HuH-7 (cell line): ENCODE measurements at regions not wholly inside any gene's neighbourhood (a gene's known extent, or its start where the extent isn't known, plus 50 kb on each side); places are given as distances from the start of the nearest gene placed in this dataset.

Experiments used
- DNase-seq: peaks from one replicate; pipeline ENCODE4 v3.0.0; 2011; ENCODE audit warnings: low spot score

DNA sequence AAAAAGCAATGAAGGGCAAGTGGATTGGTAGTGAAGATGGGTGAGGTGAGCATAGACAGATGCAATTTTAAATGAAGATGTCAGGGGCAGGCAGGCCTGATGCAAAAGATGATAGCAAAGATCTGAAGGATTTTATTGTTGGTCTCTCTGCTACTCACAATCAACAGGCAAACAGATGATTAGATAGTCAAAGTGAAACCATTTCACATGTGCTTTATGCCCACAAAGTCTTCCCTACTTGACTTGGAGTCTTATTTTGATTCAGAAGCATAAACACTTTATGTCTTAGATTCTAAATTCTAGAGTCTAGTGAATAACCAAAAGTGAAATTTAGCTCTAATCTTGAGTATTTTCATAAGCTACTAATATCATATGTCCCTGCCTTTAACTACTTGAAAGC is 153.8 kb upstream of the HNRNPA3 start:
- no peak for DNase-seq

DNA sequence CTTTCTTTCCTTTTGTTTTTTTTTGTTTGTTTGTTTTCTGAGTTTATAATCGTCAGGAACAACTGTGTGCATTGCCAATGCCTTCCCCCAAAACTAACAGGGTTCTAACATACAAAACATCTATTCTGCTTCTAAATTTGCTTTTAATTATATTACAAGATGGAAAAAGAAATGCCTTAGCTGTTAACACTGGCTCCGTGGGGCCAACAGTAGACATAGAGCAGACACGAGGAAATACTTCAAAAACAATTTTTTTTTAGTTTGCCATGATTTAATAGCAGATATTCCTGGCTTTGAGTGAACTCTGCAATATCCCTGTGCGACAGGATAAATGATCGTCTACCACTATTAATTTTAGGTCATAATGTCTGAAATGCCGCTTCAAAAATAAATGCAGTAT is 153.3 kb upstream of the HNRNPA3 start:
- DNase-seq: no peak

DNA sequence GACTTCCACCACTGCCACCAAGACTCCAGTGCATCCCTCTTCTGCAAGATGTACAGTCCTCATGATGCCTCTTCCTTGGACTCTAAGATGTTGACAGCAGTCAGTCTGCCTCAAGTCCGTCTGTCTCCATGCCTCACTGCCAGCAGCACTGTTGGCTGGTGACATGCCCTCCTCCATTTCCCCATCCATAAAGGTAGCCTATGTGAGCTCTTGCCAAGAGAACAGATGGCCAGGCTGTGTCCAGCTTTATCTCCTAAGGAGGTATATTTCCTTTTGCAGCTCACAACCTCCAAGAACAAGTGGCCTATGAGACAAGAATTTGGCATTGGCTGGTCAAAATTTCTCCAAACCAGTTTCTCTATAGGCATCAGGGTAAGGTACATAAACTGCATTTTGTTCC is 149.3 kb upstream of the HNRNPA3 start:
- no peak for DNase-seq

DNA sequence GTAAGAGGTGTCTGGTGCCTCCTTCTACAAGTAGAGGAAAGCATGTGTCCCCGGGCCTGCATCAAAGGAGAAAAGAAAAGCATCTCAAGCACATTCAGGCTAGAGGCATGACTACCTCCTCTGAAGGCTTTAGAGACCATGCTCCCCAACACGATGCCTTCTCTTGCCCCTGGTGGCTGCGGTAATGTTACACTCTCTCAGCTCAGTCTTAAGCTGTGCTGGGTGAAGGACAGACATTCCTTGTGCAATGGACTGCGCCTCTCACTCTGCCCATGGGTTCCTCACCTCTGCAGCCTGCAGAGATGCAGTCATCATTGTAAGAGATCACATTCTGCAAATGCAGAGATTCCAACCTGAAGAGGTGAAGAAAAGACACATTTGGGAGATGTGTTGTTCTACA is 148.2 kb upstream of the HNRNPA3 start:
- DNase-seq: no peak

DNA sequence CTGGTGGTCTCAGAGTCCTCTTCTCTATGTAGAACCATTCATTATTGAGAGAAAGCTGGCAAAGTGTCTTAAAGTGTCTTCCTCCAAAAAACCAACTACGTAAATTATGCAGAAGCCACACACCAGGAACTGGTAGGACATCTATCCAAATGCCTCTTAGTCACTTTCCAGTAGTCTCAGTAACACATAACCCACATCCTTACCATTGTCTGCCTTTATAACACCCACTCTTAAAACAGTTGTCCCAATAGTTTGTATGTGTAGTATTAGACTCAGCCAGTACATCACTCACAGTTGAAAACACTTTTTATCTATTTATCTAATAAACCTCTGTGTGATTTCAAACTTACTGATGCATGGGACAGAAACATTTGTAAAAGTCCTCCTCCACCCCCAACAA is 143.6 kb upstream of the HNRNPA3 start:
- DNase-seq: no peak

DNA sequence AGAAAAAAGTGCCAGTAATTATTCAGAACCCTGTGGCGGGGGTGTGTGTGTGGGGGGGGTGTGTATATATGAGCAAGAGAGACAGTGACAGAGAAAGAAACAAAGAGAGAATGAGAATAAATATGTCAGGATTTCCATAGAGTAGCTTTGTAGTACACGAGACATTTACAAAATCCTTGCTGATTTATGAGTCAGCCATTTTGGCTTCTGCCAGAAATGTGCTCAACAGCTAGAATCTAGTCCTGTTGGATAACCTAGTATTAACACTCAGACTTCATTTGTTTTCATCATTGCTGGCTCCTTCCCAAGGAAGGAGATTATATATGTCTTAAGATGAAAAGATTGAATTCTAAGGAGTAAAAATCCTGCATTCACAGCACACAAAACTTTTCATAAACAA is 140.5 kb upstream of the HNRNPA3 start:
- no peak for DNase-seq

DNA sequence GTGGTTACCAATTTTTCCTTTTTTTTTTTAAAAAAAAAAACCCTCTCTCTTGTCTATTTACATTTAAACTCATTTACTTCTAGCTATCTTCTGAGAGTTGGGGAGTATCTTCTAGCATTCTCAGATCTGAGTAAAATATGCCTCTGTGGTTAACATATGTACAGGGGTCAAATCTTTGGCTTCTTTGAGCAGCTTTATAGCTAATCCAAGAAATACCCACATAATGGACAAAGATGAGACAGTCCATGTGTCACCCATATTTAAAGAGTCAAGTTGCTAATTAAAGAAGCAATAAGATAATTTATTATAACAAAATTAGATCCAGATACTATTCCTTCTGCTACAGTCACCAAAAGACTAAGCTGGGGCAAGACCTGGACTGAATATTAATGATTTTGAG is 139.0 kb upstream of the HNRNPA3 start:
- no peak for DNase-seq

DNA sequence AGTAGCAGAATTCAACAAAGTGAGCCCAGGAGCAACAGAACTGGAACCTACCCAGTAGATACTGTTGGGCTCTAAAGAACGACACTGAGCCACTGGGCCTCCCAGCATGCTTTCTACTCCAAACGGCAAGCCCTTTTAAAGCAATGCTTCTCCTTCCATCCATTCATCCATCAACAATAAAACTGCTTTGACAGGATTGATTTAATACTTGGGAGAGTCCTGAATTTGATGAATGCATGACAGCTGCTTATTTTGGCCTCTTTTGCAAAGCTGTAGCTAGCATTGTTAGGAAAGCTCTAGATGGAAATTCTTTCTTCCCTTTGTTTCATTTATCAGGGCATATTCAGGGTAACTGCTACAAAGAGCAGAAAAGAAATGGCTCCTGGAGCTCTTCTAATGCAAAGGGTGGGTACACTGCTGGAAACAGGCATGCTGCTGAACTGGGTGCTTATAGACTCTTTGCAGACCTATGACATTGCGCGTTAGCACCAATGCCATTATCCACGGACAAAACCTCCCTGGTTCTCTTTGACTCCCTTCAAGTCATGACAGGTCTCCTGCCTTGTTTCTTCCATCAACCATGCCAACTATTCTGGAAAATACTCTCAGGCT is 138.4 kb upstream of the HNRNPA3 start:
- no peak for DNase-seq

DNA sequence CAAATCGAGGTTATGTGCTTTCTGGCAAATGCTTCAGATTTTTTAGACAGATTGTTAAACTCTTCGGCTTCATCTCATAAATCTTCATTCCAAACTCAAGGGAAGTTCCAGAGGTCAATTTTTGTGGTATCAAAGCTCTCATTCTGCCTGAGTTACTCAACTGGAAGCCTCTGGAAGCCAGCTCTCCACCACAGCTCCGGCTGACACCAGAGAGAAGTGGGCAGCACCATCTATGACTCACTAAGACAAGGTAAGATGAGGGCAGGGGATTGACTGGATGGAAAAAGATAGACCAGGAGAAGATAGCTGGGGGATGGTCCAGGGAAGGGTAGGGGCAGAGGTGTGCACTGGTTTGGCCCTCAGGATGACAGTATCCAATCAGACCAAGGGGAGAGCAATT is 137.3 kb upstream of the HNRNPA3 start:
- no peak for DNase-seq

DNA sequence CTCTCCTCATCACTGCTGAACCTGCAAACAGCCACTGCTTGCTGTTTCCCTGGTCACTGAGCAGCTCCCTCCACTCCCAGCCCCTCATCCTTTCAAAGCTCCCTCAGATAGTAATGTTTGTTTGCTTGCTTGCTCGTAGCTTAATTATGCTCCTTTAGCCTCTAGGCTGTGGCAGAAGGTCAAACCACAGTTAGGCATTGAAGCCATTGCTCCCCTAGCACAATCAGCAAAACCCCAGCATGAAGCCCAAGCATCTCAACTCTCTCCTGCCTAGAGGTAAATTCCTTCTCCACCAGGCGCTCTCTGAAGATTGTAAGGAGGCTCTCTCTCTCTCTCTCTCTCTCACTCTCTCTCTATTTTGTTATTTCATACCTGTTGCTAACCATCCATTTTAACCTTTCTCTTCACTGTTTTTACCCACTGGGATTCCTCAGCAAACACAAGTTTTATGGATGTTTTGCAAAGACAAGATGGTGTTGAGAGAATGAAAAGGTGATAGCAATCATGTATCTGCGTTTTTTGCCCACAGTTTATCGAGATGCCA is 135.9 kb upstream of the HNRNPA3 start:
- no peak for DNase-seq

DNA sequence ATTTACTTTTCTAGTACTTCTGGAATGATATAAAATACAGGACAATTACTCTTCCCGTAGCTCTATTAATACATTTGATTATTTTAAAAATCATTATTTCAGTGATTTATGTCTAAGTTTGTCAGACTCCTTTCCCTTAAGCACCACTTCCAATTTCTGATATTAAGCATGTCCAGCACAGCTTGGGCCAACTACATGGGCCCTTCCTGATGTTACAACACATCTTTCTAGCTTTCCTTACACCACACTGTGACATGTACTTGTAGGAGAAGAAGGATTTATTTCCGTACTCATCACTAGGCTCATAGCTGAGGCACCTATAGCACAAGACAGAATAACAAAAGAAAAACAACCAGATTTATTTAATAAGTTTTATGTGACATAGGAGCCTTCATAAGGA is 134.8 kb upstream of the HNRNPA3 start:
- DNase-seq: no peak

DNA sequence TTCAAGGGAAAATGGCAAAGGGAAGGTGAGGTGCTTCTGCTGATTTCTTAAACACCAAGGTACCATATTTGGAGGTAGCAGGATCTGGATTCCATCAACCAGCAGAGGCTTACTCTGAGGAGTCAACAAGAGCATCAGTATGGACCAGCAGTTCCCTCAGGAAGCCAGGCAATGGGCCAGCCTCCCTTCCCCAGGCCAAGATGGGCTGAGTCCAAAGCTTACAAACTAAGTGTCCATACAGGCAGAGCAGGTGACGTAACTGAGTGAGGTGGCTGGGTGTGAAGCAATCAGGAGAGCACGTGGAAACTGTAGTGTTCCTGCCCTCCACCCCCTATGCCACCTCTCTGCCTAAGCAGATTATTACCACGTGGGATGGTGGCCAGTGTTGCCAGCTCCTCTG is 134.2 kb upstream of the HNRNPA3 start:
- no peak for DNase-seq

DNA sequence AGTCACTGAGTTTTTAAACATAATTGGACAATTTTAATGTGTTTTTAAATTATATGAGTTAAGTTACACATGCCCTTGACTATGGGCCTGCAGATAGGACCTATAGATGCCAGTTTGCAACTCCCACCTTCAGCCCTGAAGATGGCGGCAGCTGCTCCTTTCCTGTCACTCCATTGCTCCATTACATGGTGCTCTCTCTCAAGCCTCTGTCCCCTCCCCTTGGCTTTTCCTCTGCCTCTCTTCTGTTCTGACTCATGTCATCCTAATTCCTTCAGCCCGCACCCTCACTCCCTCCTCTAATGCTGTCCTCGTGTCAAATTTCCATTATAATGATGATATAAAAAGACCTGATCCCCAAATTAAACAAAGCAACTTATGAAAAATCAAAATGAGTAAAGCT is 133.7 kb upstream of the HNRNPA3 start:
- no peak for DNase-seq

DNA sequence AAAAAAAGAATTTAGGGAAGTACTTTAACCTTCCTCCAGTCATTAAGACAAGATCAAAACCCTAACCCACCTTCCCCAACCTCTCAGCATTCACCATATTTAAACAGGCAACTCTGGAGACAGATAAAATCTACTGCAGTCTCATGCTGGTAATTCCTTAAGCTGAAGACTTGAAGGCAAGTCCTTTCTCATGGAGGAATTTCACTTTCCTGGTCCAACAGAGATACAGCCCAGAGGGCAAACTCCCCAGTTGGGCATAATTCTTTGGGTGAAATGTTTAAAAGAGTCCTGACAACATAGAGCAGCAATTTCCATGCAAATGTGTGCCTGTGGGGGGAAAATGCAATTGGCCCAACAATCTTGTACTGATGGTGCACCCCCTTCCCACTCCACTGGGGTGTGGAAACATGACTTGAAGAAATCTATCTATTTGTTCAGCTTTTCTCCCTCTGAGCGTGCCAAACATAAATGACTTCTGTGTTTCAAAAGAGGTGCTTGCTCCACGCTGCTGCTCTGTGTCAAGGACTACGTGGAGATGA is 131.8 kb upstream of the HNRNPA3 start:
- DNase-seq: no peak

DNA sequence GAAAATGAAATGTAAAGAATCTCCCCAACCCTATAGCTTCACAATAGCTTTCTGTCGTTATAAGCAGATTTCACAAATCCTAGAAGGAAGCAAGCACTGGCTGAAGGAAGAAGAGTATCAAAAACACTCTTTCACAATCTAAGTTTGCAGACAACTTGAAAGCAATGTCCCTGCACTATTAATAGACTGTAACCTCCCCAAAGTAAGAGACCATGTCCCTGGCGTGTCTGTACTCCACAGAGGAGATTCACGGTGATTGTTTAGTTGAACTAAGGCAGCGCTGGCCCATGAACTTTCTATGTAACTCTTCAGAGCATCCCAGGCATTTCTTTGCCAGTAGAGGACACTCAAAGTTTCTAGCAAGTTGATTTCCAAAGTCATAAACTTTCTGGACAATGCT is 128.0 kb upstream of the HNRNPA3 start:
- no peak for DNase-seq

DNA sequence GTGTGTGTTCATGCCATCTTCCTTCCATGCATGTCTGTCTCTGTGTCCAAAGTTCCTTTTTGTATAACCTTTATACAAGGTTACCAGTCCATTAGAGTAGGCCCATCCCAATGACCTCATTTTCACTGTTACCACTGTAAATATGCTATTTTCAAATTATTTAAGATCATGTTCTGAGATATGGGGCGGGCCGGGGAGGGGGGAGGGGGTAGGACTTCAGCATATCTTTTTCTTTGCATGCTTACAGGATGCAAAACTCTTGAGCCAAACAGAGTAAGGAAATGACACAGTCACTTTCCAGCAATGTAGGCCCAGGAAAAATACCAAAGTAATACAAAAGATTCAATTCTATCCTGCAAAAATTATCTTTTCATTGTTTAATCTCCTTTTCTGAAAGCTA is 124.1 kb upstream of the HNRNPA3 start:
- no peak for DNase-seq

DNA sequence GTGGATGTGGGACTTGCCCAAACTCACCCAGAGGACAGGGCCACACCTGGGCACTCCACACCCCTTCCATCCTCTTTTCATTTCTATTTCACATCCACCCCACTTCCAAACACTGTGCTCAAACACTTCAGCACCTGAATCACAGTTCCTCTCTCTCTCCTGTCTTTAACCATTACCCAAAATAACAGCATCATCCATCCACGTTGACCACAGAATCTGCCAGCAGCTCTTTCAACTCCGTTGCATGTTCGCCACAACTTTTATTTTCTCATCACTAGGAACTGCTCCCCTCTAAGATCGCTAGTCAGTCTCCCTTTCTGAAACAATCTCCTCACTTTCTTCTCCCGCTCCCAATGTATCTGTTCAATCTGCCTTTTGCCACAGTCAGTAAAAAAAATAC is 121.6 kb upstream of the HNRNPA3 start:
- DNase-seq: no peak

DNA sequence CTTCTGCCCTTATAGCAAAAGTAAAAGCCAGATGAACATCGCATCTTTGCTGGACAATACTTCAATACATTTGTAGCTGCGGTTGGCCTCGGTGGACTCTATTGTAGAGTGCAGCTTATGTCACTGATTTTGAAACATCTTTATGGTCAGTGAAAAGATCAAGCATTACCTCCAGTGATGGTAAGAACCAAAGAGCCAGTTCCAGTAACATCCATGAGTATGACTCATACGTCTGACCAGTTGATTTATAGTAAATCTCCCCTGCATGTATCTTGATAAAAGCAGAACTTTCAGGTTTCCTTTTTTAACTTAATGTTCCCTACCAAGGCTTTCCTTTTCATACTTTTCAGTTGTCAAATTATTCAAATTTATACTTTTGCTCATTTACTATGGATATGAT is 119.2 kb upstream of the HNRNPA3 start:
- DNase-seq: no peak

DNA sequence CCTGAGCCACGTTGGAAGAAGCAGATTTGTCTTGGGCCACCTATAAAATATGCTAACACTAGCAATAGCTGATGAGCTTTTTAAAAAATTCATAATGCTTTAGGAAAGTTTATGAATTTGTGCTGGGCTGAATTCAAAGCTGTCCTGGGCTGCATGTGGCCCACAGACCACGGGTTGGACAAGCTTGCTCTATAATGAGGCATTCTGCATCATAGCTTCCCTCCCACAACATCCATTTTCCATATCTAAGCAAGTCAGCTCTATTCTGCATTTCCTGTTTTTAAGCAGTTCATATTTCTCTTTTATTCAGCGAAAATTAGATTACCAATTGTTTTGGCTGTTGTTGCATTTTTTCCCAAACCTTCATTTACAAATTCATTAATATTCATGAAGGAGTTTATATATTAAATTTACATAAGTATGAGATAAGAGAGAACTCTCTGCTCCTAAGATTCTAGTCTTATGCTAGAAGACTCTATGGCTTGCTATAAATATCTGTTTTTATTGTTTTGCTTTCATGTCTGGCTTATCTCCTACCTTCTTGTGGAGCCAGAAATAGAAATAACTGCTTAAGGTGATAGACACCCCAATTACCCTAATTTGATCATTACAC is 114.5 kb upstream of the HNRNPA3 start:
- DNase-seq: no peak

DNA sequence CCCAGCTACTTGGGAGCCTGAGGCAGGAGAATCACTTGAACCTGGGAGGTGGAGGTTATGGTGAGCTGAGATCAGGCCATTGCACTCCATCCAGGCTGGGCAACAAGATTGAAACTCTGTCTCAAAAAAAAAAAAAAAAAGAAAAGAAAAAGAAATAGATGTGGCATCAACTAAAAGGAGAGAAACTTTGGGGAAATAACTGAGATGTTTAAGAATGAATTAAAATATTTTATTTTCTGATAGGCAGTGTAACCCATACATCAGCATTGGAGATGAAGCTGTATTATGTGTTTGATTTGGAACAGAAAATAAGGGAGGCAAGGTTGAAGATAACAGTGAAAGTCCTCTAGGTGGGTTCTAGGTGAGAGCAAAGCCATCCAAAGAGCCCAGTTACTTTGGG is 110.7 kb upstream of the HNRNPA3 start:
- DNase-seq: no peak

DNA sequence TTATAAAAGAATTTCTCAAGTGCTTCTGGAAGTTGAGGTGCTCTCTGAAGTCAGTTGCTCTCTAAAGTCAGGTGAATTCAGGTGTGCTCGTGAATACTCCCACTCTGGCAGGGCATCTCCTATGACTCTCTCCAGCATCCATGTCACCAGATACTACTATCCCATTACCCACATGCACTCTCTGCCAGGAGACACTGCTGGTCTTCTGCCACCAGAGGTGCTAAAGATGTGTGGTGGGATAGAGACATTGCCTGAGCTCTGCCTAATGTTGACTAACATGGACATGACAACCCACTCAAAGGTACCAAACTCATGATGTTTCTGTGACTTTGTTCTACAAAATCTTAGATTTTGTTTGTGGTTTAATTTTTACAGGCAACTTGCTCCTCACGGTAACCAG is 106.4 kb upstream of the HNRNPA3 start:
- peak; percentile 36 for DNase-seq

DNA sequence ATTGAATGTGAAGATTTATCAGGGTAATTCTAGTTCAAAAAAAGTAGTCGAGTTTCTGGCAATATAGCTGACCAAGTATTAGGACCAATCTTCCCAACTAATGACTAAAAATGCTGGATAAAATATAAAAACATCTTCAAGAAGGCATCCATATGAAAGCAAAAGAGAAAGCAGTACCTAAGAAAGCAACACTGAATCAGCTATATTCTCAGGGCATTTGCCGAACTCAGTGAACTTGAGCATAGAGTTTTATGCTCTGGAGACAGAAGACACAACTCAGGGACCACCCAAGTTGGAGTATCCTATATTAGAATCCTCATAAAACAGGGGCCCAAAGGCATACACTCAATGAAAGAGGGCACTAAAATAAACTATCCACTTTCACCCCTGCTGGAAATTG is 103.7 kb upstream of the HNRNPA3 start:
- DNase-seq: no peak

DNA sequence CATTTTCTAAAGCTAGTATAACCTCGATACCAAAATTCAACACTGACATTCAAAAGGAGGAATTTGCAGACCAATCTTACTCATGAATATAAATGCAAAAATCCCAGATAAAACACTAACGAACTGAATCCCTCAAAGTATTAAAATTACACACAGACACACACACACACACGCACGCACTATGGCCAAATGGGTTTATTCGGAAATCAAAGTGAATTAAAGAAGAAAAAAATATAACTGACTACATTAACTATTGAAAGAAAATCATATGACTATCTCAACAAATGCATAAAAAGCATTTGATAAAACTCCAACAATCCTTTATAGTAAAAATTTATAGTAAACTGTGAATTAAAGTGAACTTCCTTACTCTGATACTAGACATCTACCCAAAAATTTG is 97.9 kb upstream of the HNRNPA3 start:
- no peak for DNase-seq

DNA sequence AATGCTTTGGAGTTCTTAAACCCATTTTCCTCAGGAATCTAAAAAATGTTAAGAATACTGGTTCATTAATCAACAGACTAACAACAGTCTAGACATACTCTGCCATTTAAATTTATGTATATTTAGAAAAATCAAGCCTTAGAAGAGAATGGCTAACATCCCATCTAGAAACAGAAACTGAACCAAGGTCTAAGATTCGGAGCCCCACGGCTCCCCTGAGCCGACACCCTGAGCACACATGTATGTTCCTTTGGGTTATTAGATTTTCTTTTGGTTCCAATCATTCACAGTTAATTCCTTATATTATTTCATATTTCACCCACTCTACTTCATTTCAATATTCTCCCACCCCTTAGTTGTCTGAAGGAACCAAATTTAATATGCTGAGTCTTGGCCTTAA is 94.8 kb upstream of the HNRNPA3 start:
- DNase-seq: no peak
